ENCODE measurements at regions not wholly inside any gene's neighbourhood (a gene's known extent, or its start where the extent isn't known, plus 50 kb on each side); places are given as distances from the start of the nearest gene placed in this dataset.

DNA sequence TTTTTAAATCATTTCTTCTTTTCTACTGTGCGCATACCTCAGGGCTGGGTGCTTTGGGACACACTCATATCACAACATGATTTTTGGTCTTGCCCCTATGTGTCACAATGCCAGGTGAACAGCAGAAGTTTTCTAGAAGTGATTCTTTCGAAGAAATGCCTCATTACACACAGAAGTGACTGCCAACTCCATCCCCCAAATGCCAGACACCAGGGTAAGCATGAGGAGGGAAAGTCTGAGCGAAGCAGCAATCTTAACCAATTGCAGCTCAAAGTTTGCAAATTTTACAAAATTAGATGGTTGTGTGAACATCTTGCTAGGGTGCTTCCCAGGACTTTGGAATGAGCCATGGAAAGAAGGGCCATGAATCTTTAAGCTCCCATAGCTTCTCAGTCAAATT lies 87.3 kb upstream of the PLEKHA5 start (continued):
- TF ChIP-seq, protein P1, sequence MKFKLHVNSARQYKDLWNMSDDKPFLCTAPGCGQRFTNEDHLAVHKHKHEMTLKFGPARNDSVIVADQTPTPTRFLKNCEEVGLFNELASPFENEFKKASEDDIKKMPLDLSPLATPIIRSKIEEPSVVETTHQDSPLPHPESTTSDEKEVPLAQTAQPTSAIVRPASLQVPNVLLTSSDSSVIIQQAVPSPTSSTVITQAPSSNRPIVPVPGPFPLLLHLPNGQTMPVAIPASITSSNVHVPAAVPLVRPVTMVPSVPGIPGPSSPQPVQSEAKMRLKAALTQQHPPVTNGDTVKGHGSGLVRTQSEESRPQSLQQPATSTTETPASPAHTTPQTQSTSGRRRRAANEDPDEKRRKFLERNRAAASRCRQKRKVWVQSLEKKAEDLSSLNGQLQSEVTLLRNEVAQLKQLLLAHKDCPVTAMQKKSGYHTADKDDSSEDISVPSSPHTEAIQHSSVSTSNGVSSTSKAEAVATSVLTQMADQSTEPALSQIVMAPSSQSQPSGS (IDR thresholded peaks at IDR 0.05; ENCODE audit: low read length): no peak
- TF ChIP-seq EGR1 (IDR thresholded peaks at IDR 0.05; ENCODE audit: borderline replicate concordance, low read depth, low read length) (no peak), SIX5 (IDR thresholded peaks at IDR 0.05; ENCODE audit: low read depth, low read length) (no peak), EP300 (IDR thresholded peaks at IDR 0.05; ENCODE audit: borderline replicate concordance in 1 of 2, low read depth in 2 of 2, low read length in 2 of 2) (no peak), SAP30 (IDR thresholded peaks at IDR 0.05; ENCODE audit: insufficient read depth, insufficient replicate concordance, low read length) (no peak), CHD2 (IDR thresholded peaks at IDR 0.05; ENCODE audit: low read length) (no peak)

Measured in H1 (cell line).